Astrocyte (in vitro differentiated cells and primary cell): ENCODE measurements at regions not wholly inside any gene's neighbourhood (a gene's known extent, or its start where the extent isn't known, plus 50 kb on each side); places are given as distances from the start of the nearest gene placed in this dataset.
A peak's percentile ranks its signal among the peaks of the same experiment; 100 is the strongest.
"Not testable (repeated sequence)": the region's sequence is repeated elsewhere in the genome, so short reads cannot be mapped to it uniquely, and the experiment has no call there.

ENCODE experiments used
- DNase-seq: peaks from one replicate; pipeline ENCODE4 v3.0.0-alpha.2; 2010; ENCODE audit warnings: low read depth
- FAIRE-seq: peaks from 2 replicates; lab custom pipeline; 2011; peaks lifted over from hg19 to GRCh38; lab: Jason Lieb, UNC
- H2AFZ ChIP-seq: 2 replicates; pipeline ENCODE4 v1.6.0; 2012; ENCODE audit warnings: low read depth, low read length, inconsistent platforms
- H3K27ac ChIP-seq: 2 replicates; pipeline ENCODE4 v1.5.1; 2011; ENCODE audit warnings: low read depth, low read length, inconsistent platforms
- H3K27me3 ChIP-seq: 2 replicates; pipeline ENCODE4 v1.6.0; 2011; ENCODE audit warnings: low read length, inconsistent platforms; ENCODE audit not compliant: insufficient read depth
- H3K36me3 ChIP-seq: 2 replicates; pipeline ENCODE4 v1.5.1; 2011; ENCODE audit warnings: low read length, inconsistent platforms; ENCODE audit not compliant: insufficient read depth
- H3K4me1 ChIP-seq: 2 replicates; pipeline ENCODE4 v1.5.1; 2011; ENCODE audit warnings: low read length, inconsistent platforms; ENCODE audit not compliant: insufficient read depth
- H3K4me2 ChIP-seq: 2 replicates; pipeline ENCODE4 v1.6.0; 2012; ENCODE audit warnings: low read length, inconsistent platforms
- H3K4me3 ChIP-seq: 2 replicates; pipeline ENCODE4 v1.5.1; 2011; ENCODE audit warnings: low read depth, mild to moderate bottlenecking, low read length, inconsistent platforms; ENCODE audit not compliant: insufficient read depth
- H3K79me2 ChIP-seq: 2 replicates; pipeline ENCODE4 v1.6.0; 2012; ENCODE audit warnings: mild to moderate bottlenecking, low read length, inconsistent platforms; ENCODE audit not compliant: insufficient read depth
- H3K9ac ChIP-seq: 2 replicates; pipeline ENCODE4 v1.6.0; 2012; ENCODE audit warnings: mild to moderate bottlenecking, low read length, inconsistent platforms
- H3K9me3 ChIP-seq: 2 replicates; pipeline ENCODE4 v1.5.1; 2012; ENCODE audit warnings: low read depth, mild to moderate bottlenecking, low read length, inconsistent platforms; ENCODE audit not compliant: insufficient read depth
- H4K20me1 ChIP-seq: 2 replicates; pipeline ENCODE4 v1.6.0; 2012; ENCODE audit warnings: low read length, inconsistent platforms; ENCODE audit not compliant: insufficient read depth
- H3K27ac Mint-ChIP-seq: one replicate; pipeline ENCODE4 v1.8.0; 2021; ENCODE audit warnings: mild to moderate bottlenecking, mixed read lengths; ENCODE audit not compliant: unreplicated experiment
- H3K27me3 Mint-ChIP-seq: one replicate; pipeline ENCODE4 v1.8.0; 2021; ENCODE audit warnings: low read depth, mixed read lengths; ENCODE audit not compliant: unreplicated experiment
- H3K36me3 Mint-ChIP-seq: one replicate; pipeline ENCODE4 v1.8.0; 2021; ENCODE audit warnings: low read depth, mixed read lengths; ENCODE audit not compliant: unreplicated experiment
- H3K4me1 Mint-ChIP-seq: one replicate; pipeline ENCODE4 v1.8.0; 2021; ENCODE audit warnings: low read depth, mixed read lengths; ENCODE audit not compliant: unreplicated experiment
- H3K4me3 Mint-ChIP-seq: one replicate; pipeline ENCODE4 v1.8.0; 2021; ENCODE audit warnings: mild to moderate bottlenecking, moderate library complexity, mixed read lengths; ENCODE audit not compliant: unreplicated experiment
- H3K9me3 Mint-ChIP-seq: one replicate; pipeline ENCODE4 v1.8.0; 2021; ENCODE audit warnings: mild to moderate bottlenecking, mixed read lengths; ENCODE audit not compliant: unreplicated experiment
- EZH2 ChIP-seq: IDR thresholded peaks from 2 replicates; pipeline ENCODE4 v1.6.1; 2012; ENCODE audit warnings: mild to moderate bottlenecking, low read length, inconsistent platforms; ENCODE audit not compliant: insufficient read depth
- TF ChIP-seq, protein P1 (sequence below): IDR thresholded peaks from 2 replicates; pipeline ENCODE4 v1.5.1; 2011; ENCODE audit warnings: low read depth, mild to moderate bottlenecking, inconsistent platforms, low read length, moderate library complexity; ENCODE audit not compliant: insufficient read depth

DNA sequence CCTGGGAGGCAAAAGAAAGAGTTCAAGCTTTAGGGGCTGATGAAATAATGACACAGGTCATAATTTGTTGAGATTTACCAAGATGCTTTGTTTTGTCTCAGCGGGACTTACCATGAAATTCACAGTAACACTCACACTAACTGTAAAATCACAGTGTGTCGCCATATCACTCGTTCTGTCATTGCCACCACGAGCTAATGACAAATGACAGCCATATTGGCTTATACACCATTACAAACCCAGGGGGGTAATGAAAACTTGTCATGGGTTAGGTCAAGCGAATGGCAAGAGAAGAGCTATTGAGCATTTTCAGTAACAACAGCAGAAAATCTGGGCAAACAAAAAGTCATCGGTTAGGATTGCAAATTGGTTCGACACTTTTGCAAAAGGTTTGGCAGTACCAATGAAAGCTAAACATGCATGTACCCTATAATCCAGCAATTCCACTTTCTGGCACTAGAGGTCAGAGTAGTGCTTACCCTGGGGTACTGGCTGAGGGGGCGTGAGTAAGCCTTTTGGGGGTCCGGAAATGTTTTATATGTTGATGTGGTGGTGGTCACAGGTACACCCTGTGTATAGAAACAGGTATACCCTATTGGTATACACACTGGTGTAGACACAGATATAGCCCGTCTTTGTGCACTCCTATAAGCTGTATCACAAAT lies 83.9 kb upstream of the RAI2 start:
- FAIRE-seq (peak; percentile 52), DNase-seq (no peak)
- no peak overlapping the region for H3K4me3 ChIP-seq
- no peaks in the 10 kb centered on the region for H3K9me3 Mint-ChIP-seq
- H3K4me2 ChIP-seq = no peak overlapping the region
- no peaks in the 10 kb centered on the region for H3K36me3 ChIP-seq
- no peak for TF ChIP-seq EZH2
- TF ChIP-seq, protein P1, sequence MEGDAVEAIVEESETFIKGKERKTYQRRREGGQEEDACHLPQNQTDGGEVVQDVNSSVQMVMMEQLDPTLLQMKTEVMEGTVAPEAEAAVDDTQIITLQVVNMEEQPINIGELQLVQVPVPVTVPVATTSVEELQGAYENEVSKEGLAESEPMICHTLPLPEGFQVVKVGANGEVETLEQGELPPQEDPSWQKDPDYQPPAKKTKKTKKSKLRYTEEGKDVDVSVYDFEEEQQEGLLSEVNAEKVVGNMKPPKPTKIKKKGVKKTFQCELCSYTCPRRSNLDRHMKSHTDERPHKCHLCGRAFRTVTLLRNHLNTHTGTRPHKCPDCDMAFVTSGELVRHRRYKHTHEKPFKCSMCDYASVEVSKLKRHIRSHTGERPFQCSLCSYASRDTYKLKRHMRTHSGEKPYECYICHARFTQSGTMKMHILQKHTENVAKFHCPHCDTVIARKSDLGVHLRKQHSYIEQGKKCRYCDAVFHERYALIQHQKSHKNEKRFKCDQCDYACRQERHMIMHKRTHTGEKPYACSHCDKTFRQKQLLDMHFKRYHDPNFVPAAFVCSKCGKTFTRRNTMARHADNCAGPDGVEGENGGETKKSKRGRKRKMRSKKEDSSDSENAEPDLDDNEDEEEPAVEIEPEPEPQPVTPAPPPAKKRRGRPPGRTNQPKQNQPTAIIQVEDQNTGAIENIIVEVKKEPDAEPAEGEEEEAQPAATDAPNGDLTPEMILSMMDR = peak; percentile 21
- no peaks in the 10 kb centered on the region for H4K20me1 ChIP-seq
- no peak overlapping the region for H3K27ac Mint-ChIP-seq
- no peaks in the 10 kb centered on the region for H3K4me1 ChIP-seq
- H3K9me3 ChIP-seq = no peaks in the 10 kb centered on the region
- H3K27me3 ChIP-seq = no peaks in the 10 kb centered on the region
- no peak overlapping the region for H3K27ac ChIP-seq
- no peak overlapping the region for H3K4me3 Mint-ChIP-seq
- no peak overlapping the region for H3K9ac ChIP-seq
- H3K4me1 Mint-ChIP-seq = no peaks in the 10 kb centered on the region
- H3K36me3 Mint-ChIP-seq = no peaks in the 10 kb centered on the region
- no peak overlapping the region for H2AFZ ChIP-seq
- H3K27me3 Mint-ChIP-seq = peaks cover 4% of the 10 kb centered on the region
- H3K79me2 ChIP-seq = no peaks in the 10 kb centered on the region

DNA sequence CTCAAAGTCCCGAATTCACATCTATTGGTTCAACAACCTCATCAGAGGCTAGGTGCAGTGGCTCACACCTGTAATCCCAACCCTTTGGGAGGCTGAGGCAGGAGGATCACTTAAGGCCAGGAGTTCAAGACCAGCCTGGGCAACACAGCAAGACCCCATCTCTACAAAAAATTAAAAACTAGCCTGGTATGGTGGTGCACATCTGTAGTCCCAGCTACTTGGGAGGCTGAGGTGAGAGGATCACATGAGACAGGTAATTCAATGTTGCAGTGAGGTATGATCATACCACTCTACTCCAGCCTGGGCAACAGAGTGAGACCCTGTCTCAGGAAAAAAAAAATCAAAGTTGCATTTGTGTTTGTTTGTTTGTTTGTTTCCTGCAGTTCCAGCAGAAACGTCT lies 80.1 kb upstream of the RAI2 start:
- H3K79me2 ChIP-seq, H3K4me3 ChIP-seq, FAIRE-seq, H3K4me3 Mint-ChIP-seq, H3K27ac Mint-ChIP-seq, H3K27me3 ChIP-seq, H3K4me1 Mint-ChIP-seq, H3K36me3 ChIP-seq, H3K9ac ChIP-seq, H2AFZ ChIP-seq, H4K20me1 ChIP-seq, H3K9me3 Mint-ChIP-seq, H3K9me3 ChIP-seq, H3K4me1 ChIP-seq, H3K4me2 ChIP-seq, DNase-seq, H3K27ac ChIP-seq, H3K27me3 Mint-ChIP-seq, H3K36me3 Mint-ChIP-seq: not testable (repeated sequence)

DNA sequence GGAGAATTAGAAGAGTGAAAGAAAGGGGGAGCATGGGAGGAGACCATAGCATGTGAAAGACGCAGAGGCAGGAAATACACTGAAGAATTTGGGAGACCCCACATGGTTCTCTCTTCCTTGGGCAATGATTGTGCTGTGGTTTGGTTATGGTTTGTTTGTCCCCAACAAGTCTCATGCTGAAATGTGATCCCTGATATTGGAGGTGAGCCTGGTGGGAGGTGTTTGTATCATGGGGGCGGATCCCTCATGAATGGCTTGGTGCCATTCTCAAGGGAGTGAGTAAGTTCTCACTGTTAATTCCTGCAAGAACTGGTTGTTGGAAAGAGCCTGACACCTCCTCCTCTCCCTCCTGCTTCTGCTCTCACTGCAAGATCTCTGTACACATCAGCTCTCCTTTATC lies 78.6 kb upstream of the RAI2 start:
- Histone ChIP-seq H3K27me3 (no peaks in the 10 kb centered on the region), H3K9ac (no peak overlapping the region), H3K9me3 (no peaks in the 10 kb centered on the region), H4K20me1 (no peaks in the 10 kb centered on the region), H3K36me3 (no peaks in the 10 kb centered on the region), H2AFZ (no peak overlapping the region), H3K79me2 (no peaks in the 10 kb centered on the region), H3K27ac (no peak overlapping the region), H3K4me2 (no peak overlapping the region), H3K4me1 (no peaks in the 10 kb centered on the region), H3K4me3 (no peak overlapping the region)
- DNase-seq = no peak
- no peak overlapping the region for H3K27ac Mint-ChIP-seq
- no peak for FAIRE-seq
- H3K9me3 Mint-ChIP-seq = no peaks in the 10 kb centered on the region
- H3K27me3 Mint-ChIP-seq = no peaks in the 10 kb centered on the region
- TF ChIP-seq, protein P1 = no peak
- no peak for TF ChIP-seq EZH2
- H3K4me3 Mint-ChIP-seq = no peak overlapping the region
- no peaks in the 10 kb centered on the region for H3K36me3 Mint-ChIP-seq
- no peaks in the 10 kb centered on the region for H3K4me1 Mint-ChIP-seq
